NB4 (cell line): ENCODE measurements at regions not wholly inside any gene's neighbourhood (a gene's known extent, or its start where the extent isn't known, plus 50 kb on each side); places are given as distances from the start of the nearest gene placed in this dataset.

Experiments
- DNase-seq: peaks from one replicate; pipeline ENCODE4 v3.0.0; 2010; ENCODE audit warnings: low read depth
- H3K4me3 ChIP-seq: one replicate; pipeline ENCODE4 v1.5.1; 2011; ENCODE audit warnings: mild to moderate bottlenecking, low read depth, low read length, moderate library complexity
- MYC ChIP-seq: IDR thresholded peaks from 2 replicates; pipeline ENCODE4 v1.6.1; 2011; ENCODE audit warnings: low read depth, low read length
- POLR2A ChIP-seq: IDR thresholded peaks from 2 replicates; pipeline ENCODE4 v1.6.1; 2011; ENCODE audit warnings: mild to moderate bottlenecking; ENCODE audit not compliant: insufficient read length; ENCODE audit errors: extremely low read depth
- TF ChIP-seq, protein P1 (sequence below): IDR thresholded peaks from 2 replicates; pipeline ENCODE4 v1.6.1; 2011; ENCODE audit warnings: low read depth, low read length
- TF ChIP-seq, protein P2 (sequence below): IDR thresholded peaks from one replicate; pipeline ENCODE4 v1.5.1; 2012; ENCODE audit warnings: low read depth, low read length

DNA sequence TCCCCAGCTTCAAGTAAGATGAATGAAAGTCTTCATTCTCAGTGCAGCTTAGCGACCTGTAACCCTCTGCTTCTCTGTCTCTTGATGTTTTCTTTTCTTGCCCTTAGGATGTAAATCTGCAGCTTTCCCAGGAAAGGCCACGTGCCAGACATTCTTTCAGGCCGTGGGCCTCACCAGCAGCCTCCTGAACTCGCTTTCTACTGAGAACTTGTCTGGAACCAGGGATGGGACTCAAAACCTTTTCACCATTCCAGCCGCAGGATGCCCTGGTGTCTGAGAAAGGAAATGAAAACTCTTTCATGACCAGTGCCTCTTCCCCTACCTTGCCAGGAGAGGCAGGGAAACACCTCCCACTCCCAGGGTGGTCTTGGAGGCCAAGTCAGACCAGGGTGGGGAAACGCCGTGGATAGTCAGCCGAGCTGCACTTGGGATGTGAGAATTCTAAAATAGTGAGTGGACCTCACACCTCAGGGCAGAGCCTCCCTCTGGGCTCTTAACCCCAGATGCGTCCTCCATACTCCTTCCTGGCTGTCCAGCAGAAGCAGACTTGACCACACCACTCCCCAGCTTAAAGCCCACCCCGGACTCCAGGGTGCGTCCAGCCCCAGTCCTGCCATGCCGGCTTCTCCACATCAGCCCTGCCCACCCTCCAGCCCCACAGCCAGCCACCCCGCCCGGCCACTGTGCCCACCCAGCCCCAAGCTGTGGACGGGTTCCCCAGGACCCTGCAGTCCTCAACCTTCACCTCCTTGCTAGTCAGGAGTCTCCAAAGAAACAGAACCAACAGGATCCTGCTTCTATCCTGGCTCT lies 115.5 kb downstream of the TWIST2 start:
- H3K4me3 ChIP-seq = no peak overlapping the region
- no peak for DNase-seq
- TF ChIP-seq MYC (no peak), POLR2A (no peak)
- TF ChIP-seq, protein P1, sequence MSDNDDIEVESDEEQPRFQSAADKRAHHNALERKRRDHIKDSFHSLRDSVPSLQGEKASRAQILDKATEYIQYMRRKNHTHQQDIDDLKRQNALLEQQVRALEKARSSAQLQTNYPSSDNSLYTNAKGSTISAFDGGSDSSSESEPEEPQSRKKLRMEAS = no peak
- TF ChIP-seq, protein P2, sequence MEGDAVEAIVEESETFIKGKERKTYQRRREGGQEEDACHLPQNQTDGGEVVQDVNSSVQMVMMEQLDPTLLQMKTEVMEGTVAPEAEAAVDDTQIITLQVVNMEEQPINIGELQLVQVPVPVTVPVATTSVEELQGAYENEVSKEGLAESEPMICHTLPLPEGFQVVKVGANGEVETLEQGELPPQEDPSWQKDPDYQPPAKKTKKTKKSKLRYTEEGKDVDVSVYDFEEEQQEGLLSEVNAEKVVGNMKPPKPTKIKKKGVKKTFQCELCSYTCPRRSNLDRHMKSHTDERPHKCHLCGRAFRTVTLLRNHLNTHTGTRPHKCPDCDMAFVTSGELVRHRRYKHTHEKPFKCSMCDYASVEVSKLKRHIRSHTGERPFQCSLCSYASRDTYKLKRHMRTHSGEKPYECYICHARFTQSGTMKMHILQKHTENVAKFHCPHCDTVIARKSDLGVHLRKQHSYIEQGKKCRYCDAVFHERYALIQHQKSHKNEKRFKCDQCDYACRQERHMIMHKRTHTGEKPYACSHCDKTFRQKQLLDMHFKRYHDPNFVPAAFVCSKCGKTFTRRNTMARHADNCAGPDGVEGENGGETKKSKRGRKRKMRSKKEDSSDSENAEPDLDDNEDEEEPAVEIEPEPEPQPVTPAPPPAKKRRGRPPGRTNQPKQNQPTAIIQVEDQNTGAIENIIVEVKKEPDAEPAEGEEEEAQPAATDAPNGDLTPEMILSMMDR = no peak

DNA sequence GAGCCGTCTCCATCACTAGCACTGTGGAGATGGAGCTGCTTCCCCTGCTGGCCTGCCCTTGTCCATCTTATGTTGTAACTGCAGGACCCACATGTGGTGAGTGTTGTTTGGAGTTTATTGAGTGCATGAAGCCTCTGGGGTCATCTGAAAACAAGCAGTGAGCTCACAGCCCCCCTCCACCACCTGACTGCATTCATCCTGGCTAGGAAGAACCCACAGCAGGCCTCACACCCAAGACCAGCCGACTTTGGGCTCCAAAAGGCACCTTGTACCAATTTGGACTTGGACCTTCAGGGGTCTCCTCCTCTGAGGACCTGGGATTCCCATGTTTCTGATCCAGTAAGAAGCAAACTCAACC lies 116.1 kb downstream of the TWIST2 start:
- TF ChIP-seq, protein P2 = no peak
- TF ChIP-seq MYC (no peak), POLR2A (no peak)
- TF ChIP-seq, protein P1 = no peak
- DNase-seq = no peak
- H3K4me3 ChIP-seq = no peak overlapping the region

DNA sequence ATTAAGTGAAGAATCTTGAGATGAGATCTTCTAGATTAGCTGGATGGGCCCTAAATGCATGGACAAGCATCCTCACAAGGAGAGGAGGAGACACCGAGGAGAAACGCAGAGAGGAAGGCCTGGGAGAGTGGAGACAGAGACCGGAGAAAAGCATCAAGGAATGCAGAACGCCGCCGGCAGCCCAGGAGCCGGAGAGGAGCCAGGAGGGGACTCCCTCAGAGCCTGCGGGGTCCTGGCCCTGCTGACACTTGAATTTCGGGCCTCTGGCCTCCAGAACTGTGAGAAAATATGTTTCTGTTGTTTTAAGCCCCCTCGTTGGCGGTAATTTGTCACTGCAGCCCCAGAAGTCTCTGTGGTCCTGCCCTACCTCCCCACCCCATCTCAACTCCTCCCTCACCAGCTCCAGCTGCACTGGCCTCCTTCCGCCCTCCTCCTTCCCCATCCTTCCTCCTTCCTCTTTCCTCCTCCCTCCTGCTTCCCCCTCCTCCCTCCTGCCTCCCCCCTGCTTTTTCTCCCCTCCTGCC lies 116.7 kb downstream of the TWIST2 start:
- DNase-seq = no peak
- TF ChIP-seq, protein P1 = no peak
- no peak for TF ChIP-seq MYC
- TF ChIP-seq, protein P2 = no peak
- TF ChIP-seq POLR2A = no peak

DNA sequence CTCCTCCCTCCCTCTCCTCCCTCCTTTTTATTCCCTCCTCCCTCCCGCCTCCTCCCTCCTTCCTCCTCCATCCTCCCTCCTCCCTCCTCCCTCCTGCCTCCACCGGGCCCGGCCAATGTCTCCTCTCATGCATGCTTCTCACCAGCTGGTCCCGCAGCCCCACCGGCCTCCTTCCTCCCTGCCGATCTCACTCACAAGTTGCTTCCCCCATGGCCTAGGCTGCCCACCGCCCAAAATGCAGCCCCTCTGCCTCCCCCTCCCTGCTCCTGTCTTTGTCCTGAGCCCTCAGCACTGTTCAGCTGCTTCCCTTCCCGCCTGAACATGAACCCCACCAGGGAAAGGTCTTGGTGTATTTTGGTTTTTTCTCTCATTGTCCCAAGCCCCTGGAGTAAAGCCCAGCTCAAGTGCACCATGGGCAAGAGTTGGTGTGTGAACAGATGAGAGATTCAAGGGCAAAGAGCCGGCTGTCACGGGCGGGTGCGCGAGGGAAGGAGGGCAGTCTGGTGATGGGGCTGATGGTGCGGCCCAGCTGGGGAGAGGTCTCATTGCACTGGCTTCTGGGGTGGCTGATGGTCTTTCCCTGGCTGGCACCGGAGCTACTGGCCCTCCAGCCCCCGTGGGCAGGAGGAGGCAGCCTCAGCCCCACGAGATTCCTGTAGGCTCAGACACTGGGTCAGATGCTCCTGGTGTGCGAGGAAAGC lies 117.6 kb downstream of the TWIST2 start:
- no peak overlapping the region for H3K4me3 ChIP-seq
- TF ChIP-seq, protein P2 = no peak
- no peak for TF ChIP-seq MYC
- no peak for TF ChIP-seq POLR2A
- TF ChIP-seq, protein P1 = no peak
- DNase-seq = no peak

More for the DNA sequence above, 116.7 kb downstream of the TWIST2 start:
- H3K4me3 ChIP-seq = no peak overlapping the region

DNA sequence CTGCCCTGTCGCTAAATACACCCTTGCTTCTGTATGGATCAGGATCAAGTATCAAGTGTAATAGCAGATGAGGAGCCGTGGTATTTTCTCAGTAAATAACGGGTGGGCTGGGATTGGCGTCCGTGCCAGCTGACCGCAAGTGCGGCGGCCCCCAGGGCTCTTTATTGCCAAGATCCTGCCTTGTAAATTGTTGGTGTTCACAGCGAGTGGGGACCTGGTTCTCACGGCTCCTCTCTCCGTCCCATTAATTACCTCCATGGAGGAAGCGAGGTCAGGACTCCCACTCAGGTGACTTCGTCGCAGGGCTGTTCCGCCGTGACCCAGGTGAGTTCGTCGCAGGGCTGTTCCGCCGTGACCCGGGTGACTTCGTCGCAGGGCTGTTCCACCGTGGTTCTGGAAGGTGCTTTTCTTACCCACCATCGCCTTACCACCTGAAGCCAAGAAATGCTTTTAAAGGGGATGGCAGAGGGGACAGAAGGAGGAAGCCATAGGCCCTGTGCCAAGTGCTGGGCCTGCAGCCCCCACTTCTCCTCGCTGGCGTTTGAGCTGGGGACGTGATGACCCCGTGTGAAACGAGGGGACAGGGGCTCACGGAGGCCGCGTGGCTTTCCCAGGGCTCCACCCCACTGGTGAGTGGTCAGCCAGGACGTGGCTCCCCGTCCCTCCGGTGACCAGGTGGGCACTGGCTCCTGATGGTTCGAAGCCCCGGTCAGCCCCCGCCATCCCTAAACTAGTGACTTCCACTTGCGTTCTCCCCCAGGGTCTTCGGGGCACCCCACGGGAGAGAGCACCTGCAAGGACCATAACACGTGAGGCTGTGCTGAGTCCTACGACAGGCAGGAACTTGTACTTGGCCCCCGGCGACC lies 118.4 kb downstream of the TWIST2 start:
- no peak overlapping the region for H3K4me3 ChIP-seq
- no peak for DNase-seq
- no peak for TF ChIP-seq POLR2A
- TF ChIP-seq MYC = no peak
- TF ChIP-seq, protein P2 = no peak
- TF ChIP-seq, protein P1 = no peak
